ENCODE measurements at regions not wholly inside any gene's neighbourhood (a gene's known extent, or its start where the extent isn't known, plus 50 kb on each side); places are given as distances from the start of the nearest gene placed in this dataset.
"Not testable (repeated sequence)": the region's sequence is repeated elsewhere in the genome, so short reads cannot be mapped to it uniquely, and the experiment has no call there.

DNA sequence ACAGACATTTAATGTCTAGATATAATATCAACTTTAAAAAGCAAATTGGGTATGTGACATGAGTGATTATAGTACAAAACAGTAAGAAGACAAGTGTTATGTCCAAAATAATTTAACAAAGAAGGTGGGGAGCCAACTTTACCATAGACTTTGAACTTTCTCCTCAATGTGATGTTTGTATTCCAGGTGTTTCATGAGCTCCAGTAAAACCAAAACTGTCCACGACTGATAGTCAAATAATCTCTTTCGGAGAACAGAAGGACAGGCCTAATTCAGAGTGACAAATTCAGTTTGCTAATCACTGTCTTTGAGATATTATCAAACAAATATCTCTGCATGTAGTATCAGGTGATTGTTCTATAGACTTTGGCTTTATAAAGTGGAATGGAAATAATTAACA lies 1112.6 kb downstream of the SLC6A15 start:
- DNase-seq: no peak

DNA sequence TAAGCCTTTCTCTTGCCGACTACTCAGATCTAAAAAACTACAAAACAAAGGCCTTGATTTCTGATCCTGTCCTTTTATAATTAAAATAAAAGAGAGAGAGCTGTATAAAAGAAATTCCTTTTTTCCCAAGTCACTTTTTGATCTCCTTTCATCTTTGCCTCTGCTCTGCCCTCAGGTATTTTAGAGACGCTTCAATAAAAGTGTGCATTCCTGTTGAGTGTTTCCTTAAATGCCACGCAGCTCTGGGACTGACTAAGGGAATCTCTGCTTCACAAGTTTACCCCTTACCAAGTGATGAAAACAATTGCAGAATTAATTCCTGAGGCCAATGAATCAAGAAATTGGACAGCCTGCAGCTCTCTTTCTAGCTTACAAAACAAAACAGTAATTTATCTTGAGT lies 1109.8 kb downstream of the TMTC2 start:
- DNase-seq: no peak

- no peak for DNase-seq
These were observed 1106.9 kb downstream of the TMTC2 start for GRCh38 chr12:83793616-83794015.

DNA sequence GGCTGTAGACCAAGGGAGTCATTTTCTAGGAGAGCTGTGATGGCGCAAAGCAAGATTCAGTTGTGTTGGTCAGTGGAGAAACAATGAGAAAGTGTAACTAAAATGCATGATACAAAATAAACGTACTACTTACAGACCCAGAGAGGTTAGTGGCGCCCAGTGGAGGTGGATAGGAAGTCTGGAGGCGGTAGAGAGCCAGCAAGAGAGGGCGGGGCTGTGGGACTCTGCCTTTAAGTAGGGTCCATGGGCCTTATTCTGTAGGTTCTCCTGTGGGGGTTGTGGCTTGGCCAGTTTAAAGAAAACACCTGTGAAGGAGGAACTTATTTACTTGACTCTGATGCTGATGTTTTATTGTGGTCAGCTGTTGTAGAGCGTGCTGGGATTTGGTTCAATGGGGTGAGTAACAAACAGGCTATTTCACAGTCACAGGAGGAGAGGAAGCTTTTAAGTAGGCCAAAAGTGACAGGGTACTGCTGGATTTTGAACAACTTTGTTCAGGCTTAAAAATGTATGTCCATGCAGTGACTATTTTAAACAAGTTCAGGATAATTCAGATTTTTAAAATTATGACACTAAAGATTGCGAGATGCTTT lies 1097.7 kb downstream of the TMTC2 start:
- DNase-seq: no peak

DNA sequence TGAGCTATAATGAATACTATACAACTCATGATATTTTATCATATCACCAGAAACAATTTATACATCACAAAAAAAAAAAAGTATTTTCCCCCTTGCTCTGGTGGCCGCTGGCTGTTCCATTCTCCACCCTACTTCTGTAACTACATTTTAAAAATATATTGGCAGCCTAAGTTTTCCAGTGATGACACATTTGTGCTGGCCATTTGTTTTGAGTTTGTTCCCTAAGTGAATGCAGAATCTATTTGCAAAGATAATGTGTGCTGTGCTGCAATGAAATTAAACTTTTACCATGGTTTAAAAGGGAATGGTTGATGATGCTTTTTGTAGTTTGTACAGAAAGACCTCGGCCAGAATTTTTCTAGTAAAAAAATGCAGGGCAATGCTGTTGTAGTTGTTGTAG lies 1092.8 kb downstream of the TMTC2 start:
- no peak for DNase-seq

GRCh38 chr12:83769151-83769550 lies 1082.4 kb downstream of the TMTC2 start:
- no peak for DNase-seq

- no peak for DNase-seq
These were observed 1081.0 kb downstream of the TMTC2 start for GRCh38 chr12:83767723-83768122.

DNA sequence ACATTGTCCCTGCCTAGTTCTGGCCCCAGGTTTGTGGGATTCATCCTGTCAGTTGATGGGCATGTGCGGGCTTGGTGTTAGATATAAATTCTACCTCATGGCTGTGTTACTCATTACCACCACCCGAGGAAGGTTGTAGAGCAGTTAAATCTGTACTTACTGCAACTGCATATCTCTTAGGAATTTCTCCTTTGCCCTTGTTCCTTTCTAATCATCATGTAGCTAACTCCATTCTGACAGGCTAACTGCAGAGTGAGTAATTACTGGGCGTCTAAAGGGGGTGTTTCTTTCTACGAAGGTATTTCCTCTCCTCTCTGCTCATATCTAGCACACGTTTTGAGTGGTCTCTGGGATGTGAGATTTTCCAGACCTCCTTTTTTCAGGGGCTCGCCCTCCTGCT lies 1076.7 kb downstream of the TMTC2 start:
- no peak for DNase-seq

DNA sequence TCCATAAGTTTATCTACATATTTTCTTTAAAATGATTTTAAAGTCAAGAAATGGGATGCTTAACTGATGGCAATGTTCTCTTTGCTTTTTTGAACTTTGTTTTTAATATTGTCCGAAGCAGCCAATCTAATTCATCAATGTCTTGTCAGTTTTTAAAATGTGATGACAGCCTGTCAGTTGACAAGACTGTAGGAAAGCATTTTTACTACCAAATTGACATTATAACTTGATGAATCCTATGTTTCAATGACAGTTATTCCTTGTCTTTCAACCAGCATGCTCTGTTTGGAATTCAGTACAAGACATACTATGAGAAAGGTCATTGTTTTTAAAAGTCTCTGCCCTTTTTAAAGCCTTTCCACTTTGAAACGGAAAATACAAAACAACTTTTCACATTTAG lies 1073.2 kb downstream of the TMTC2 start:
- DNase-seq: no peak

- no peak for DNase-seq
These were observed 1072.4 kb downstream of the TMTC2 start for GRCh38 chr12:83758888-83759631.

DNA sequence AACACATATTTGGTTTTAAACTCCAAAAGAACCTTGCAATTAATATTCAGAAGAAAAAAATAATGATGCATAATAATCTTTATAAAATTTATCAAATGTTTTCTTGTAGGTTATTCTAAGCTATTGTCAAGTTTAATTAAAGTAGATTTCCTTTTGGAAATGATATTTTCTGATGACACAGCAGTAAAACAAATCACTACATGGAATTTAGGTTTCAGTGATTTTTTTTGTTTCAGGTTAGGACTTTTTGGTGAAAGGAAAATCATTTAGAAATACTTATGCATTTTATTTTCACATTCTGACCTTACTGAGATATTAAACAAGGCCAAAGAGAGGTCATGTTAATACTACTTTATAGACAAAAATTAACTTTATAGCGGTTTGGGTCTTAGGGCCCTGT lies 1067.2 kb downstream of the TMTC2 start:
- no peak for DNase-seq

- DNase-seq: no peak
These were observed 1066.5 kb downstream of the TMTC2 start for GRCh38 chr12:83753205-83753604.

- DNase-seq: no peak
These were observed 1052.9 kb downstream of the TMTC2 start for GRCh38 chr12:83739607-83740006.

- no peak for DNase-seq
These were observed 1024.1 kb downstream of the TMTC2 start for GRCh38 chr12:83710851-83711250.

DNA sequence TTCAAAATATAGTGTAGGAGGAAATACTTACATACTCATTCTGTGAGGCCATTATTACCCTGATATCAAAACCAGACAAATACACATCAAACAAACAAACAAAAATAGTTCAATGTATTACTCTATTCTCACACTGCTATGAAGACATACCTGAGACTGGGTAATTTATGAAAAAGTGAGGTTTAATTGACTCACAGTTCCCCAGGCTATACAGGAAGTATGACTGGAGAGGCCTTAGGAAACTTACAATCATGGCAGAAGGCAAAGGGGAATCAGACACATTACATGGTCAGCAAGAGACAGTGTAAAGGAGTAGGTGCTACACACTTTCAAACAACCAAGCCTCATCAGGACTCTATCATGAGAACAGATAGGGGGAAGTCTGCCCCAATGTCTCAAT lies 1023.2 kb downstream of the TMTC2 start:
- DNase-seq: no peak

DNA sequence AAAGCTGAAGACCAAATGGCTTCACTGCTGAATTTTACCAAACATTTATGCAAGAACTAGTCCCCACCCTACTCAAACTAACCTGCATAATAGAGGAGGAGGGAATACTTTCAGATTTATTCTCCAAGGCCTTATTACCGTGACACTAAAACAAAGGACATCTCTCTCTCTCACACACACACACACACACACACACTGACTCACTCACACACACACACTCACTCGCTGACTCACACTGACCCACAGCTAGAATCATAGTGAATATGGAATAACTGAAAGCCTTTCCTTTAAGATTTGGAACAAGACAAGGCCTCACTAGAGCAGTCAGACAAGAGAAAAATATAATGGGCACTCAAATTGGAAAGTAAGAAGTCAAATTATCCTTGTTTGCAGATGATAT lies 1014.1 kb downstream of the TMTC2 start:
- DNase-seq: no peak

- DNase-seq: not testable (repeated sequence)
These were observed 1009.6 kb downstream of the TMTC2 start for GRCh38 chr12:83696311-83696710.

- DNase-seq: no peak
These were observed 1005.0 kb downstream of the TMTC2 start for GRCh38 chr12:83691730-83692129.

DNA sequence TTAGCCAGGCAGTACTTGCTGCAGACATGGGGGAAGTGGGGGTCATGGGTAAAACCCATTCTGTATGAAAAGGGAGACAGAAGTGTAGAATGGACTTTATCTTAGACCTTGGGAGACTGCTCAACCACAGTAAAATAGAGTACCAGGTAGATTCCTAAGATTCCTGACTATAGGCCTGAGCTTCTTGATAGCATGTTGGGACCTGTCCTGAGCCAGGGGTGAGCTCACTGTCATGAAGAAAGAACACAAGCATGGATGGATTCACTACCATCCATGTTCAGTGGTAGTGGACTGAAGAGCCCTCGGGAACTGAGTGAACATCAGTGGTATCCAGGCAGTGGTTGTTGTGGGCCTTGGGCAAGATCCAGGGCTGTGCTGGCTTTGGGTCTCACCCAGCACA lies 1003.8 kb downstream of the TMTC2 start:
- no peak for DNase-seq

GRCh38 chr12:83689333-83689732 lies 1002.6 kb downstream of the TMTC2 start:
- no peak for DNase-seq

- no peak for DNase-seq
These were observed 990.1 kb downstream of the TMTC2 start for GRCh38 chr12:83676781-83677295.

- no peak for DNase-seq
These were observed 980.0 kb downstream of the TMTC2 start for GRCh38 chr12:83666690-83667089.

- DNase-seq: no peak
These were observed 979.0 kb downstream of the TMTC2 start for GRCh38 chr12:83665634-83666218.

- DNase-seq: no peak
These were observed 977.9 kb downstream of the TMTC2 start for GRCh38 chr12:83664650-83665049.

All from left hindlimb (tissue), 1 donor.